CD4-positive, alpha-beta T cell (primary cell): ENCODE measurements at regions not wholly inside any gene's neighbourhood (a gene's known extent, or its start where the extent isn't known, plus 50 kb on each side); places are given as distances from the start of the nearest gene placed in this dataset.

Experiments
- ATAC-seq: fragments of 200-7000 bp; cut with Tn5 transposase; one replicate; pipeline ENCODE4 v1.10.0; 2022; ENCODE audit warnings: mild to moderate bottlenecking; ENCODE audit not compliant: poor library complexity
- CTCF ChIA-PET: fragments of 350-600 bp; sonication (Branson Sonifier 250); formaldehyde crosslinking; loops from one replicate; lab custom pipeline; 2021; ENCODE audit warnings: antibody characterized with exemption, inconsistent platforms; lab: Charles Lee
- POLR2A ChIA-PET: fragments of 350-600 bp; sonication (Branson Sonifier 250); formaldehyde crosslinking; loops from one replicate; lab custom pipeline; 2021; ENCODE audit warnings: antibody characterized with exemption, inconsistent platforms; lab: Charles Lee
- DNase-seq, 14 experiments: peaks; one replicate each; pipeline ENCODE4 v3.0.0-alpha.2; 2013 to 2020; ENCODE audit warnings: mixed read lengths in 2 of 14
- H3K27ac ChIP-seq, 2 donors: one replicate each; pipeline versions ENCODE4 v1.5.1 to v1.7.0; 2013; ENCODE audit warnings: low read length in 2 of 2, low read depth in 1 of 2, mild to moderate bottlenecking in 1 of 2
- H3K27me3 ChIP-seq, 2 experiments: 1 replicate in 1 of 2; 2 replicates in 1 of 2; pipeline versions ENCODE4 v1.6.1 to v1.7.0; 2013; ENCODE audit warnings: low read length in 2 of 2, control low read depth in 1 of 2, mild to moderate bottlenecking in 1 of 2, moderate library complexity in 1 of 2; ENCODE audit not compliant: insufficient read depth in 2 of 2, control insufficient read depth in 1 of 2
- H3K36me3 ChIP-seq: one replicate; pipeline ENCODE4 v1.6.1; 2013; ENCODE audit warnings: low read length, control low read depth; ENCODE audit not compliant: insufficient read depth
- H3K4me1 ChIP-seq: one replicate; pipeline ENCODE4 v1.6.1; 2013; ENCODE audit warnings: low read length, control low read depth; ENCODE audit not compliant: insufficient read depth
- H3K4me3 ChIP-seq: one replicate; pipeline ENCODE4 v1.5.1; 2013; ENCODE audit warnings: mild to moderate bottlenecking, low read length, moderate library complexity
- H3K9me3 ChIP-seq, 2 experiments: 1 replicate in 1 of 2; 2 replicates in 1 of 2; pipeline versions ENCODE4 v1.6.1 to v1.7.0; 2013; ENCODE audit warnings: low read length in 2 of 2, mild to moderate bottlenecking in 2 of 2, control low read depth in 1 of 2, moderate library complexity in 1 of 2; ENCODE audit not compliant: control insufficient read depth in 1 of 2, insufficient read depth in 1 of 2
- H3K27ac Mint-ChIP-seq: one replicate; pipeline ENCODE4 v1.8.0; 2020; ENCODE audit warnings: mixed read lengths
- H3K27me3 Mint-ChIP-seq: one replicate; pipeline ENCODE4 v1.8.0; 2021; ENCODE audit warnings: mixed read lengths
- H3K36me3 Mint-ChIP-seq: one replicate; pipeline ENCODE4 v1.8.0; 2021; ENCODE audit warnings: low read depth, mixed read lengths
- H3K4me1 Mint-ChIP-seq: one replicate; pipeline ENCODE4 v1.8.0; 2021; ENCODE audit warnings: low read depth, mixed read lengths
- H3K4me3 Mint-ChIP-seq: one replicate; pipeline ENCODE4 v1.8.0; 2020; ENCODE audit warnings: mild to moderate bottlenecking, mixed read lengths
- H3K9me3 Mint-ChIP-seq: one replicate; pipeline ENCODE4 v1.8.0; 2020; ENCODE audit warnings: mixed read lengths
- intact Hi-C, 2 experiments: fragments of 100-400 bp; cut with DNase I in 1 of 2; cut with micrococcal nuclease in 1 of 2; formaldehyde crosslinking; loops; one replicate each; pipeline versions ENCODE4 v1.15.1 to v1.9.0; 2023 to 2025; cut with DNase I, micrococcal nuclease
- TF ChIP-seq, protein P1 (sequence below): fragments of 200-600 bp; IDR thresholded peaks from one replicate; pipeline ENCODE4 v1.8.0; 2022; ENCODE audit warnings: antibody characterized with exemption, mild to moderate bottlenecking

DNA sequence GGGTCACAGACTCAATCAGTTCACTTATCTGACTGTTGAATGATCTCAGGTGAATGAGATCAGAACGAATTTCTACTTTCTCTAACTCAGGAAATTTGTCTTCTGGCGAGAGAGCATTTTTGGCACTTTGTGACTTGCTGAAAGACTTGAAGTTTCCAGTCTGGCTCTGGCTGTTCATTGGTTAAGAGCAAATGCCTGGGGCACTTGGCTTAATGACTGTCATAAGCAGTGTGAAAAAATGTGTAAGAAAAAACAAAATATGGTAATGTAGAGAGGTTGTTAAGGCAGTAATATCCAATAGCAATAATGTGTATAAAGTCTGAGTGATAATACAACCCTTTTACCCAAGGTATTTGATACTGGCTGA lies 71.3 kb upstream of the PGRMC2 start:
- no peak overlapping the region for H3K4me3 Mint-ChIP-seq
- H3K9me3 Mint-ChIP-seq = no peaks in the 10 kb centered on the region

DNA sequence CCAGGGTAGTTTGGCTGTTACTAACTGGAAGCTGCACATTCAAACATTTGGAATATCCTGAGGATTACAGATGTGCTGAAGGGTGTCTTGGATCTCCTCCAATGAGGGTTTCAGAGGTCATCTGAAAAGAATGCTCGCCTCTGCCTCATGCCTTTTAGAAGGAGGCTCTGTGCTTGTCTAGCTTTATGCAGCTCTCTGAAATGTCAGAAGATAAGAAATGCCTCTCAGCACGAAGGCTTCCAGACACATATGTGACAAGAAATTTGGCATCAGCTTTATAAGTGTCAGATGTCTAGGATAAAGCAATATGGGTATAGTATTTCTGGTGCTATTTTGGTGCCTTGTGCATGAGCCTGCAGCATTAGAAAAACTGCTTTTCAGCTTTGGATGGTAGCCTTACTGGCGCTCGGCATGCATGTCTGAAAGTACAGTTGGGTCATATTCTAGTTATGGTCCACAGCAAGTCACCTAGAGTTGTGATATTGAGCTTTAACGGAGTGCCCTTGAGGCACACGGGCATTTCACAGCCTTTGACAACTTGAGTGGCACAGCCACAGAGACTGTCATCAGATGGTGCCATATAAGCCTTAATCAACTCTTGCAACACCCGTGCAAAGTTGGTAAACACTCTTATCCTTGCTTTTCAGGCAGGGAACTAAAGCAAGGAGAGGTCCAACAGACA lies 70.8 kb upstream of the PGRMC2 start:
- H3K4me1 ChIP-seq = no peaks in the 10 kb centered on the region
- no peaks in the 10 kb centered on the region for H3K36me3 ChIP-seq
- H3K9me3 ChIP-seq = no peaks in the 10 kb centered on the region
- Mint-ChIP-seq H3K36me3 (no peaks in the 10 kb centered on the region), H3K9me3 (no peaks in the 10 kb centered on the region), H3K4me1 (no peaks in the 10 kb centered on the region), H3K27me3 (no peaks in the 10 kb centered on the region), H3K4me3 (no peak overlapping the region), H3K27ac (no peak overlapping the region)
- H3K4me3 ChIP-seq = no peak overlapping the region
- ATAC-seq (no peak), DNase-seq (no peak)
- TF ChIP-seq, protein P1, sequence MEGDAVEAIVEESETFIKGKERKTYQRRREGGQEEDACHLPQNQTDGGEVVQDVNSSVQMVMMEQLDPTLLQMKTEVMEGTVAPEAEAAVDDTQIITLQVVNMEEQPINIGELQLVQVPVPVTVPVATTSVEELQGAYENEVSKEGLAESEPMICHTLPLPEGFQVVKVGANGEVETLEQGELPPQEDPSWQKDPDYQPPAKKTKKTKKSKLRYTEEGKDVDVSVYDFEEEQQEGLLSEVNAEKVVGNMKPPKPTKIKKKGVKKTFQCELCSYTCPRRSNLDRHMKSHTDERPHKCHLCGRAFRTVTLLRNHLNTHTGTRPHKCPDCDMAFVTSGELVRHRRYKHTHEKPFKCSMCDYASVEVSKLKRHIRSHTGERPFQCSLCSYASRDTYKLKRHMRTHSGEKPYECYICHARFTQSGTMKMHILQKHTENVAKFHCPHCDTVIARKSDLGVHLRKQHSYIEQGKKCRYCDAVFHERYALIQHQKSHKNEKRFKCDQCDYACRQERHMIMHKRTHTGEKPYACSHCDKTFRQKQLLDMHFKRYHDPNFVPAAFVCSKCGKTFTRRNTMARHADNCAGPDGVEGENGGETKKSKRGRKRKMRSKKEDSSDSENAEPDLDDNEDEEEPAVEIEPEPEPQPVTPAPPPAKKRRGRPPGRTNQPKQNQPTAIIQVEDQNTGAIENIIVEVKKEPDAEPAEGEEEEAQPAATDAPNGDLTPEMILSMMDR = no peak
- POLR2A ChIA-PET = no interaction called here
- H3K27me3 ChIP-seq = no peaks in the 10 kb centered on the region
- H3K27ac ChIP-seq = no peak overlapping the region
- intact Hi-C loops = no loop called here
- CTCF ChIA-PET = no interaction called here

More for the DNA sequence above, 71.3 kb upstream of the PGRMC2 start:
- DNase-seq = no peak
- H3K4me1 Mint-ChIP-seq = no peaks in the 10 kb centered on the region
- TF ChIP-seq, protein P1 = no peak
- Histone ChIP-seq H3K27me3 (no peaks in the 10 kb centered on the region), H3K4me1 (no peaks in the 10 kb centered on the region), H3K4me3 (no peak overlapping the region), H3K9me3 (no peaks in the 10 kb centered on the region), H3K36me3 (no peaks in the 10 kb centered on the region), H3K27ac (no peak overlapping the region)
- no peak for ATAC-seq
- H3K36me3 Mint-ChIP-seq = no peaks in the 10 kb centered on the region
- ChIA-PET POLR2A (no interaction called here), CTCF (no interaction called here)
- H3K27me3 Mint-ChIP-seq = no peaks in the 10 kb centered on the region
- H3K27ac Mint-ChIP-seq = no peak overlapping the region
- intact Hi-C loops = no loop called here

DNA sequence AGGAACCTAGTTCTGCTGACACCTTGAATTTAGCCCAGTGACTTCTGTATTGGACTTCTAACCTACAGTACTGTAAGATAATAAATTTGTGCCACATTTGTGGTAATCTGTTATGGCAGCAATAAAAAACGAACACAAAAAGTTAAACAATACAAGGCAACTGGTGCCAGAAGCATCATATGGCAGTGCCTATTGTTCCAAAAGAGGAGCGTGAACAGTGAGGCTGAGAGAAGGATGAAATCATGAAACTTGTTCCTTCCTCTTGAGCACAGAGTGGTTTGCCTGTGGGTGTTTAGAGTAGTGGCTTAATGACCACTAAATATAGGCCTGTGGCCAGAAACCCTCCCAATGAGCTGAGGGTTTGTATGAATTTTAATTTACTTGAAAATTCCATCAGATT lies 69.7 kb upstream of the PGRMC2 start:
- no peak overlapping the region for H3K4me3 Mint-ChIP-seq
- H3K36me3 Mint-ChIP-seq = no peaks in the 10 kb centered on the region
- no peaks in the 10 kb centered on the region for H3K27me3 ChIP-seq
- H3K27me3 Mint-ChIP-seq = no peaks in the 10 kb centered on the region
- ChIA-PET CTCF (no interaction called here), POLR2A (no interaction called here)
- TF ChIP-seq, protein P1 = no peak
- no peak overlapping the region for H3K27ac ChIP-seq
- intact Hi-C loops = no loop called here
- no peaks in the 10 kb centered on the region for H3K9me3 ChIP-seq
- no peak for ATAC-seq
- no peaks in the 10 kb centered on the region for H3K4me1 ChIP-seq
- no peaks in the 10 kb centered on the region for H3K36me3 ChIP-seq
- DNase-seq = no peak
- H3K9me3 Mint-ChIP-seq = no peaks in the 10 kb centered on the region
- H3K4me3 ChIP-seq = no peak overlapping the region
- no peaks in the 10 kb centered on the region for H3K4me1 Mint-ChIP-seq
- no peak overlapping the region for H3K27ac Mint-ChIP-seq
